ENCODE measurements at regions not wholly inside any gene's neighbourhood (a gene's known extent, or its start where the extent isn't known, plus 50 kb on each side); places are given as distances from the start of the nearest gene placed in this dataset.

DNA sequence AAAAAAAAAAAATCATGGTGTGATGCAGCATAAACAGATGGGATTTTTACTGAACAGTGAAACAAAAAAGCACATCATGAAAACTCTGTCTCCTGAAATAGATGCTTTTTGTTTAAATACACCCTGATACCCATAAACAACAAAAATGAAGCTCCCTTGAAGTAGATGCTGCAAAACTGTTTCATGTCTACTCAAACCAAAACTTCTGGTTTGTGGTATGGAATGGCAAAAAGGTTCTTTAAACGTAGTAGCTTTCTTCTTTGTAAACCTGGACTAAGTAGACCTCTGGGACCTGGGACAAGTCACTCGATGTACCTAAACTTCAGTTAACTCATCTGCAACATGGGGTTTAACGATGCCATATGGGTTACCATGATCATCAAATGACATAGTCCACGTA, 64.4 kb upstream of the RAPH1 start:
- Histone ChIP-seq H3K23ac (ENCODE audit: insufficient read length) (no peak overlapping the region), H3K23me2 (ENCODE audit: low read depth, low read length) (no peaks in the 10 kb centered on the region), H3K4ac (replicated peaks; ENCODE audit: insufficient read length, low read depth, low read length) (no peak overlapping the region), H2AK5ac (ENCODE audit: low read depth, low read length) (no peak overlapping the region), H2BK12ac (ENCODE audit: low read depth, low read length) (no peak overlapping the region), H2BK15ac (ENCODE audit: low read length) (no peak overlapping the region), H2BK120ac (replicated peaks; ENCODE audit: low read depth, low read length) (no peak overlapping the region), H3K27ac (ENCODE audit: low read depth, low read length) (no peak overlapping the region), H2BK5ac (ENCODE audit: low read depth, low read length) (no peak overlapping the region), H3K56ac (replicated peaks; ENCODE audit: insufficient read length, low read depth, low read length) (no peak overlapping the region), H2BK20ac (ENCODE audit: low read length) (no peak overlapping the region), H3K14ac (ENCODE audit: insufficient read length) (no peak overlapping the region), H4K20me1 (replicated peaks in 1 of 2; ENCODE audit: control insufficient read depth in 1 of 2, insufficient read depth in 2 of 2, low read length in 2 of 2) (no peaks in the 10 kb centered on the region), H4K91ac (replicated peaks; ENCODE audit: insufficient read length, low read length) (no peak overlapping the region), H3K36me3 (ENCODE audit: control insufficient read depth in 2 of 4, insufficient read depth in 4 of 4, low read length in 3 of 4) (no peaks in the 10 kb centered on the region), H3K79me1 (ENCODE audit: low read depth, low read length) (no peaks in the 10 kb centered on the region), H3K4me1 (replicated peaks in 1 of 4; ENCODE audit: control insufficient read depth in 3 of 4, insufficient read depth in 4 of 4, low read length in 3 of 4) (peaks cover 0 to 8% (median 0%) of the 10 kb centered on the region in 4 experiments; a peak in 2 of 7 replicates), H3K4me3 (ENCODE audit: extremely low read depth in 1 of 4, insufficient read depth in 2 of 4, low read depth in 3 of 4, low read length in 4 of 4) (no peak overlapping the region), H2AFZ (ENCODE audit: low read length) (no peak overlapping the region), H4K8ac (ENCODE audit: extremely low read depth, insufficient read depth, low read length) (no peak overlapping the region), H3K4me2 (ENCODE audit: insufficient read depth in 1 of 2, low read depth in 2 of 2, low read length in 2 of 2) (no peak overlapping the region), H4K5ac (ENCODE audit: insufficient read length, low read depth, low read length) (no peak overlapping the region), H3K18ac (ENCODE audit: extremely low read depth, low read length) (no peak overlapping the region), H3K79me2 (ENCODE audit: control insufficient read depth in 1 of 2, insufficient read depth in 2 of 2, low read length in 2 of 2) (no peaks in the 10 kb centered on the region), H3K27me3 (replicated peaks in 1 of 4; ENCODE audit: control insufficient read depth in 3 of 4, extremely low read depth in 1 of 4, insufficient read depth in 3 of 4, low read length in 3 of 4) (no peaks in the 10 kb centered on the region), H3K9ac (replicated peaks in 1 of 4; ENCODE audit: extremely low read depth in 1 of 4, low read depth in 3 of 4, low read length in 3 of 4) (no peak overlapping the region), H3K9me3 (ENCODE audit: insufficient read depth in 2 of 2, low read depth in 1 of 2, low read length in 1 of 2) (no peaks in the 10 kb centered on the region)
- ChIA-PET POLR2A (ENCODE audit: partially characterized antibody) (no interaction called here), CTCF (ENCODE audit: partially characterized antibody) (interaction anchor here (0.6 to 1.9 kb wide), 3 partner anchors 15 to 1105 kb away, joined by 3 to 7 read pairs (median 4); no protein-coding TSS in a partner anchor)
- DNase-seq (ENCODE audit: low read depth in 1 of 2, low spot score in 2 of 2) (no peak), FAIRE-seq (no peak)
- 85% methylated on average over 4 of the region's 4 CpGs; no CpG with 5 or more reads in 1 of the 2 experiments for WGBS, 2 experiments (ENCODE audit: extremely low coverage in 1 of 2, insufficient coverage in 1 of 2, insufficient read length in 1 of 2, insufficient replicate concordance in 2 of 2, low coverage in 1 of 2, low lambda C conversion rate in 2 of 2, missing lambda C conversion rate in 1 of 2)
- no peak for TF ChIP-seq JUN (IDR thresholded peaks at IDR 0.05; ENCODE audit: low read depth, low read length)
- no peak for TF ChIP-seq POLR2A (IDR thresholded peaks at IDR 0.05; ENCODE audit: control extremely low read depth in 1 of 2, low read depth in 2 of 2, low read length in 2 of 2)
- TF ChIP-seq, protein P1, sequence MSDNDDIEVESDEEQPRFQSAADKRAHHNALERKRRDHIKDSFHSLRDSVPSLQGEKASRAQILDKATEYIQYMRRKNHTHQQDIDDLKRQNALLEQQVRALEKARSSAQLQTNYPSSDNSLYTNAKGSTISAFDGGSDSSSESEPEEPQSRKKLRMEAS (IDR thresholded peaks at IDR 0.05) = no peak
- no peak for TF ChIP-seq RNF2 (IDR thresholded peaks at IDR 0.05; ENCODE audit: borderline replicate concordance, low read depth, low read length, missing control alignments, poor library complexity, severe bottlenecking)
- no peak for TF ChIP-seq PHF8 (conservative IDR thresholded peaks at IDR 0.05; ENCODE audit: low read depth, low read length)
- TF ChIP-seq KDM1A (IDR thresholded peaks at IDR 0.05; ENCODE audit: borderline replicate concordance, low read length) = no peak
- TF ChIP-seq YY1 (IDR thresholded peaks at IDR 0.05; ENCODE audit: low read depth, low read length) = no peak
- no peak for TF ChIP-seq TEAD4 (IDR thresholded peaks at IDR 0.05; ENCODE audit: low read depth, low read length)
- no peak for TF ChIP-seq MAFK (IDR thresholded peaks at IDR 0.05; ENCODE audit: low read depth, low read length)
- TF ChIP-seq KDM4A (IDR thresholded peaks at IDR 0.05; ENCODE audit: low read depth, low read length, severe bottlenecking) = no peak
- TF ChIP-seq SIRT6 (IDR thresholded peaks at IDR 0.05; ENCODE audit: low read length) = no peak
- TF ChIP-seq BCL11A (IDR thresholded peaks at IDR 0.05; ENCODE audit: low read depth in 2 of 2, low read length in 2 of 2) = no peak
- no peak for TF ChIP-seq POU5F1 (IDR thresholded peaks at IDR 0.05; ENCODE audit: low read depth, low read length)
- TF ChIP-seq RBBP5 (IDR thresholded peaks at IDR 0.05; ENCODE audit: borderline replicate concordance, low read depth, low read length) = no peak
- TF ChIP-seq HDAC2 (IDR thresholded peaks at IDR 0.05; ENCODE audit: borderline replicate concordance in 1 of 2, low read depth in 2 of 2, low read length in 2 of 2) = no peak
